A549 (cell line): ENCODE measurements at regions not wholly inside any gene's neighbourhood (a gene's known extent, or its start where the extent isn't known, plus 50 kb on each side); places are given as distances from the start of the nearest gene placed in this dataset.

Source experiments
- CEBPB ChIP-seq, 2 experiments: fragments of >200 bp in 1 of 2; sonication (Bioruptor Twin) in 1 of 2; formaldehyde crosslinking in 1 of 2; IDR thresholded peaks; 2 replicates each; pipeline ENCODE4 v1.6.1; 2012 to 2016
- CHD4 ChIP-seq: fragments of 200-600 bp; sonication (generic); IDR thresholded peaks from 2 replicates; pipeline ENCODE4 v1.6.1; 2016; ENCODE audit warnings: antibody characterized with exemption, mild to moderate bottlenecking, borderline replicate concordance
- EP300 ChIP-seq, 2 experiments: fragments of >200 bp; sonication (Bioruptor Twin); formaldehyde crosslinking; IDR thresholded peaks; 2 replicates in 1 of 2; 3 replicates in 1 of 2; pipeline ENCODE4 v1.6.1; 2016 to 2017
- HMGXB4 ChIP-seq: fragments of 250-450 bp; sonication (Bioruptor Pico); IDR thresholded peaks from 2 replicates; pipeline ENCODE4 v1.5.0; 2021; ENCODE audit warnings: mild to moderate bottlenecking, moderate library complexity, borderline replicate concordance
- JUNB ChIP-seq: fragments of >200 bp; sonication (Bioruptor Twin); formaldehyde crosslinking; IDR thresholded peaks from 2 replicates; pipeline ENCODE4 v1.6.1; 2016
- NFE2L2 ChIP-seq: fragments of 150-350 bp; conservative IDR thresholded peaks from 2 replicates; pipeline ENCODE4 v1.6.1; 2014; ENCODE audit warnings: low read length
- POLR2A ChIP-seq: IDR thresholded peaks from 2 replicates; pipeline ENCODE4 v1.6.1; 2012; ENCODE audit warnings: mild to moderate bottlenecking, low read length
- RCOR1 ChIP-seq: fragments of 150-350 bp; IDR thresholded peaks from 2 replicates; pipeline ENCODE4 v1.6.1; 2014; ENCODE audit warnings: antibody characterized with exemption, low read length, low read depth
- RNF2 ChIP-seq: fragments of 200-600 bp; sonication (generic); IDR thresholded peaks from 2 replicates; pipeline ENCODE4 v1.6.1; 2016; ENCODE audit warnings: low read depth, mild to moderate bottlenecking, antibody characterized with exemption, moderate library complexity, borderline replicate concordance
- TF ChIP-seq, protein P1 (sequence below): IDR thresholded peaks from 2 replicates; pipeline ENCODE4 v1.6.1; 2012
- TF ChIP-seq, protein P2 (sequence below): fragments of >200 bp; sonication (Bioruptor Twin); formaldehyde crosslinking; IDR thresholded peaks from 3 replicates; pipeline ENCODE4 v1.5.1; 2016
- TF ChIP-seq, protein P3 (sequence below): fragments of 200-600 bp; sonication (generic); IDR thresholded peaks from 2 replicates; pipeline ENCODE4 v1.6.1; 2016; ENCODE audit warnings: antibody characterized with exemption, mild to moderate bottlenecking, moderate library complexity

DNA sequence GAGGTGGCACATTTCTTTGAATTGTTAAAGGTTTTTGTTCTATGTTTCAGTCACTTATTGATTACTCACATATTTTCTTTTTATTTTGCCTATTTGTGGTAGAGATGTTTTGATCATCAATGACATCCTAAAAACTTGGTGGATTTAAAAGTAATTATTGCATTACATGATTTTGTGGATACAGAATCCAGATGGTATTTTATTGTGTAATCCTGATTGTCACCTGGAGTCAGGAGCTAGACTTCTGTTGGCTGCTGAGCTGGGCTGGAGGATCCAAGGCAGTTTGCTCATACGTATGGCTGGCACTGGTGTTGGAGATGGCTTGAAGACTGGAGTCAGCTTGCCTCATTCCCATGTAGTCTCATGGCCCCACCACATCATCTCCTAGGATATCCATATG lies 1009.6 kb upstream of the PCDH7 start:
- TF ChIP-seq, protein P1, sequence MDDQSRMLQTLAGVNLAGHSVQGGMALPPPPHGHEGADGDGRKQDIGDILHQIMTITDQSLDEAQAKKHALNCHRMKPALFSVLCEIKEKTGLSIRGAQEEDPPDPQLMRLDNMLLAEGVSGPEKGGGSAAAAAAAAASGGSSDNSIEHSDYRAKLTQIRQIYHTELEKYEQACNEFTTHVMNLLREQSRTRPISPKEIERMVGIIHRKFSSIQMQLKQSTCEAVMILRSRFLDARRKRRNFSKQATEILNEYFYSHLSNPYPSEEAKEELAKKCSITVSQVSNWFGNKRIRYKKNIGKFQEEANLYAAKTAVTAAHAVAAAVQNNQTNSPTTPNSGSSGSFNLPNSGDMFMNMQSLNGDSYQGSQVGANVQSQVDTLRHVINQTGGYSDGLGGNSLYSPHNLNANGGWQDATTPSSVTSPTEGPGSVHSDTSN = no peak
- TF ChIP-seq CEBPB (IDR thresholded peaks at IDR 0.05) (no peak), POLR2A (no peak), EP300 (IDR thresholded peaks at IDR 0.05) (no peak), NFE2L2 (no peak), HMGXB4 (CRISPR knock-in tag) (no peak), CHD4 (no peak), JUNB (no peak), RNF2 (no peak), RCOR1 (no peak)
- TF ChIP-seq, protein P2, sequence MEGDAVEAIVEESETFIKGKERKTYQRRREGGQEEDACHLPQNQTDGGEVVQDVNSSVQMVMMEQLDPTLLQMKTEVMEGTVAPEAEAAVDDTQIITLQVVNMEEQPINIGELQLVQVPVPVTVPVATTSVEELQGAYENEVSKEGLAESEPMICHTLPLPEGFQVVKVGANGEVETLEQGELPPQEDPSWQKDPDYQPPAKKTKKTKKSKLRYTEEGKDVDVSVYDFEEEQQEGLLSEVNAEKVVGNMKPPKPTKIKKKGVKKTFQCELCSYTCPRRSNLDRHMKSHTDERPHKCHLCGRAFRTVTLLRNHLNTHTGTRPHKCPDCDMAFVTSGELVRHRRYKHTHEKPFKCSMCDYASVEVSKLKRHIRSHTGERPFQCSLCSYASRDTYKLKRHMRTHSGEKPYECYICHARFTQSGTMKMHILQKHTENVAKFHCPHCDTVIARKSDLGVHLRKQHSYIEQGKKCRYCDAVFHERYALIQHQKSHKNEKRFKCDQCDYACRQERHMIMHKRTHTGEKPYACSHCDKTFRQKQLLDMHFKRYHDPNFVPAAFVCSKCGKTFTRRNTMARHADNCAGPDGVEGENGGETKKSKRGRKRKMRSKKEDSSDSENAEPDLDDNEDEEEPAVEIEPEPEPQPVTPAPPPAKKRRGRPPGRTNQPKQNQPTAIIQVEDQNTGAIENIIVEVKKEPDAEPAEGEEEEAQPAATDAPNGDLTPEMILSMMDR = no peak
- TF ChIP-seq, protein P3, sequence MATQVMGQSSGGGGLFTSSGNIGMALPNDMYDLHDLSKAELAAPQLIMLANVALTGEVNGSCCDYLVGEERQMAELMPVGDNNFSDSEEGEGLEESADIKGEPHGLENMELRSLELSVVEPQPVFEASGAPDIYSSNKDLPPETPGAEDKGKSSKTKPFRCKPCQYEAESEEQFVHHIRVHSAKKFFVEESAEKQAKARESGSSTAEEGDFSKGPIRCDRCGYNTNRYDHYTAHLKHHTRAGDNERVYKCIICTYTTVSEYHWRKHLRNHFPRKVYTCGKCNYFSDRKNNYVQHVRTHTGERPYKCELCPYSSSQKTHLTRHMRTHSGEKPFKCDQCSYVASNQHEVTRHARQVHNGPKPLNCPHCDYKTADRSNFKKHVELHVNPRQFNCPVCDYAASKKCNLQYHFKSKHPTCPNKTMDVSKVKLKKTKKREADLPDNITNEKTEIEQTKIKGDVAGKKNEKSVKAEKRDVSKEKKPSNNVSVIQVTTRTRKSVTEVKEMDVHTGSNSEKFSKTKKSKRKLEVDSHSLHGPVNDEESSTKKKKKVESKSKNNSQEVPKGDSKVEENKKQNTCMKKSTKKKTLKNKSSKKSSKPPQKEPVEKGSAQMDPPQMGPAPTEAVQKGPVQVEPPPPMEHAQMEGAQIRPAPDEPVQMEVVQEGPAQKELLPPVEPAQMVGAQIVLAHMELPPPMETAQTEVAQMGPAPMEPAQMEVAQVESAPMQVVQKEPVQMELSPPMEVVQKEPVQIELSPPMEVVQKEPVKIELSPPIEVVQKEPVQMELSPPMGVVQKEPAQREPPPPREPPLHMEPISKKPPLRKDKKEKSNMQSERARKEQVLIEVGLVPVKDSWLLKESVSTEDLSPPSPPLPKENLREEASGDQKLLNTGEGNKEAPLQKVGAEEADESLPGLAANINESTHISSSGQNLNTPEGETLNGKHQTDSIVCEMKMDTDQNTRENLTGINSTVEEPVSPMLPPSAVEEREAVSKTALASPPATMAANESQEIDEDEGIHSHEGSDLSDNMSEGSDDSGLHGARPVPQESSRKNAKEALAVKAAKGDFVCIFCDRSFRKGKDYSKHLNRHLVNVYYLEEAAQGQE = no peak
